GM19238 (cell line): ENCODE measurements at regions not wholly inside any gene's neighbourhood (a gene's known extent, or its start where the extent isn't known, plus 50 kb on each side); places are given as distances from the start of the nearest gene placed in this dataset.
"Not testable (repeated sequence)": the region's sequence is repeated elsewhere in the genome, so short reads cannot be mapped to it uniquely, and the experiment has no call there.

ENCODE experiments used
- DNase-seq: peaks from one replicate; pipeline ENCODE4 v3.0.0; 2011; ENCODE audit warnings: low spot score; ENCODE audit not compliant: insufficient read length

- DNase-seq = not testable (repeated sequence)
These were observed 66.2 kb downstream of the SYT15 start for GRCh38 chr10:46645110-46645509.

GRCh38 chr10:46646132-46646531 is 67.2 kb downstream of the SYT15 start:
- DNase-seq = not testable (repeated sequence)

DNA sequence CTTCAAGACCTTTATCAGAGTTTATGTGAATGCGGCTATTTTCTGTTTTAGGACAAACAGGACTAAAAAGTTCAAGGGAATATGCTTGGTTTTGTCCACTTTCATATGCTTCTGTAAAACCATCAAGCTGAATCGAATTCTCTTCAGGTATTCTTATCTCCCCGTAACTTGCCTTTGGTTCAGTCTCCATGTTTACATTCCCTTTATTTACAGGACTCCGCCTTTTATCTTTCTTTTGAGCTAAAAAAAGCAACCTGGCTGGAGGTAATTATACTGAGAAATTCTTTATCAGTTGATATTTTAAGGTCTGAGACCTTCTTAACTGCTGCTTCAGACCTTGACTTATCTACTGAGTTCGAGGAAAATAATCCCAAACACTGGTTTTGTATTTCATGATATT is 72.0 kb downstream of the SYT15 start:
- DNase-seq = not testable (repeated sequence)

DNA sequence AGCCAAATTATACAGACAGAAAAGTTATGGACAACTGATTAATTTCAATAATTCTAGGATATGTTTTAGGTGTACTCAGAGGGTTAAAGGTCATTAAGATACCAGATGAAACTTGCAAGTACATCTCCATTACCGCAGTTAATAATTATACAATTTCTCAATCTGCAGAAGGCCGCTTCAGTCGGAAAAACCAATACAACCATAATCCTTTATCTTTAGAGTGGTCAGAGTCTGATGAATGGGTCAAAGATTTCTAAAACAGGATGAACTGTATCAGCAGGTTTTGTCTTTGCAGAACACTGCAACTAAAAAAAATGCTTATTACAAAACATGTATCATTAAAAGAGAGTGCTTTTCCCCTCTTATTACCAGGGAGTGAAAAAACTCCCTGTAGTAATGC is 78.5 kb downstream of the SYT15 start:
- DNase-seq = not testable (repeated sequence)

DNA sequence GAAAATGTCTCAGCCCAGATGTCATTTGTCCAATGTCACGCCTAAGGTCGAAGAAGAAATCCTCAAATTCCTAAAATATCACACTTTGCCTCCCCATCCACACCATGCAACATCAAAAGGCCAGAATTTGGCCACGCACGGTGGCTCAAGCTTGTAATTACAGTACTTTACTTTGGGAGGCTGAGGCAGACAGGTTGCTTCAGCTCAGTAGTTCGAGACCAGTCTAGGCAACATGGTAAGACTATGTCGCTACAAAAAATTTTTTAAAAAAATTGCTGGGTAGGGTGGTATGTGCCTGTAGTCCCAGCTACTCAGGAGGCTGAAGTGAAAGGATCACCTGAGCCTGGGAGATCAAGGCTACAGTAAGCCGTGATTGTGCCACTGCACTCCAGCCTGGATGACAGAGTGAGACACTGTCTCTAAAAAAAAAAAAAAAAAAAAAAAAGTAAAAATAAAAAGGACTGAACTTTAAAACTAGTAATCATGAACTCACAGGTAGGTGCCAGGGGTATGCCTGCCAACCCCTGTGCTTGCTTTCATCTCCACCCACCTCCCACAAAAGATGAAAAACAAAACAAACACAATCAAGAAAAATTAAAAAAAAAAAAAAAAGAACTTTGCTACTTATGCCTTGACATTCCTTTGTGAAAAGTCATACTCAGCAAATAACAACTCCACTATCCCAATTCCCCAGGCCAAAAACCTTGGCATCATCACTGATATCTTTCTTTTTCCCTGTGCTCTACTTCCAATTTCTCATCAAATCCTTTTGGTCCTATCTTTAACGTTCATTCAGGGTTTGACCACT is 81.3 kb downstream of the SYT15 start:
- not testable (repeated sequence) for DNase-seq

GRCh38 chr10:46660835-46661164 is 81.9 kb downstream of the SYT15 start:
- DNase-seq = not testable (repeated sequence)

GRCh38 chr10:46665536-46665935 is 86.6 kb downstream of the SYT15 start:
- not testable (repeated sequence) for DNase-seq

GRCh38 chr10:46668357-46668997 is 89.5 kb downstream of the SYT15 start:
- DNase-seq = not testable (repeated sequence)

DNA sequence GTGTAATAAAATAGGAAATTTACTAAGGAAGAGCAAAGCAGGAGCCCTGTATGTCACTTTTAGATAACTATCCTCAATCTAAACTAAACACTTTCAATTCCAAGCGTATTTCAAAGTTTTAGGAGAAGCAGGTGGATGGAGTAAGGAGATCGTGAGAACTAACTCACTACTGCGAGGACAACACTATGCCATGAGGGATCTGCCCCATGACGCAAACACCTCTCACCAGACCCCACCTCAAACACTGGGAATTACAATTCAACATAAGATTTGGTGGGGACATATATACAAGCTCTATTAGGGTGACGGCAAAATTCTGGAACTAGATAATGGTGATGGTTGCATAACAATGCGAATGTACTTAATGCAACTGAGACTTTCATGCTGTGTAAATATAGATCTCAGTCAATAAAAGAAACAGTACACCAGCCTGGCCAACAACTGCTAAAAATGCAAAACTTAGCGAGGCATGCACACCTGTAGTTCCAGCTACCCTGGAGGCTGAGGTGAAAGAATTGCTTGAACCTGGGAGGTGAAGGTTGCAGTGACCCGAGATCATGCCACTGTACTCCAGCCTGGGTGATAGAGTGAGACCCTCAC is 99.0 kb downstream of the SYT15 start:
- not testable (repeated sequence) for DNase-seq

DNA sequence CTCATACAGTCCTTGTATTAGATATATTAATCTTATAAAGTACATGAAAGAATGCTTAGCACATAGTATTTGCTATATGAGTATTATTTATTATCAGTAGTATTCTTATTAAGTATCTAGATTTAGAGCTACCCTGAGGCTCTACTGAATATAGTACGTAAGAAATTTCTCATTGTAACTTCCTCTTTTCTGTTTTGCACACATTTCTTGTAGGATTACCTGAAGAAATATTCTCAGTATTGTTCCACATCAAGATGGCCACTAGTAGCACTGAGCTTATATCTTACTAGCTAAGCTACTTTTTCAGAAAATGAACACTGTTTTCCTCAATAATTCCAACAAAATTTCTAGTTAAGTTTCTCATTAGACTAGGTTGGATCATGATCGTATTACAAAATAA is 112.5 kb downstream of the SYT15 start:
- DNase-seq = not testable (repeated sequence)

- not testable (repeated sequence) for DNase-seq
These were observed 114.3 kb downstream of the SYT15 start for GRCh38 chr10:46693218-46693617.

DNA sequence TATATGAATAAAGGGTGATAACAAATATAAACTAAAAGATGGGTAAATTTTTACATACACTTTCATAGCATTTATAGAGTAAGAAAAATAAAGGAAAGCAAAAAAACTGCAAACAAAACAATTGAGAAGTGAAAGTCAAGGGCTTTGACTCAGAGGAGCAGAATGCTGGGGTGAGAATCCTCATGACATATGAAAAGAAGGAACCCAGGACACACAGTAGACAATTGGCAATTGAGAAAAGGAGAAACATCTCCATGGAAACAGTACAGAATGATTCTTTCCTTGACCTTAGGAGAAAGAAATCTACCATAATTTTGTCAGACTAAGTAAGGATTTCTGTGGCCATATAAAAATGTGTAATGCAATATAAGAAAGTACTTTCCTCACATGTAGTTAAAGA is 138.3 kb downstream of the SYT15 start:
- not testable (repeated sequence) for DNase-seq

- not testable (repeated sequence) for DNase-seq
These were observed 139.1 kb downstream of the SYT15 start for GRCh38 chr10:46718014-46718413.

- not testable (repeated sequence) for DNase-seq
These were observed 141.5 kb downstream of the SYT15 start for GRCh38 chr10:46720386-46720785.

GRCh38 chr10:46720811-46721518 is 142.0 kb downstream of the SYT15 start:
- DNase-seq = not testable (repeated sequence)

GRCh38 chr10:46724258-46724657 is 145.3 kb downstream of the SYT15 start:
- DNase-seq = not testable (repeated sequence)

- not testable (repeated sequence) for DNase-seq
These were observed 149.4 kb downstream of the SYT15 start for GRCh38 chr10:46728359-46728758.

DNA sequence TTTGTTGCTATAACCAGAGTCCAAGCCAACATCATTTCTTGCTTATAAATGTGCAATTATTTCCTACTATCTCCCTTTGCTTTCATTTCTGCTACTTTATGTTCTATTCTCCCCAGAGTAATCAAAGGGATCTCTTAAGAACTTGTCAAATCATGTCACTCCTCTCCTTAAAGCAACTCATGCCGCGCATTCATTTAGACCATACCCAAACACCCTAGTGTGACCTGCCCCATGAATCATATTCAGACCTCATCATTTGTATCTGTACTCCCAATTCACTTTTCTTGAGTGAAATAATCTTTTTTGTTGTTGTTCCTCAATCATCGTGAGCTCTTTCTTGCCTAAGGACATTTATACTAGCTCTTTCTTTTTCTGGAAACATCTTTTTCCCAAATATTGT is 151.8 kb downstream of the SYT15 start:
- DNase-seq = not testable (repeated sequence)

GRCh38 chr10:46733635-46734261 is 154.8 kb downstream of the SYT15 start:
- DNase-seq = not testable (repeated sequence)

DNA sequence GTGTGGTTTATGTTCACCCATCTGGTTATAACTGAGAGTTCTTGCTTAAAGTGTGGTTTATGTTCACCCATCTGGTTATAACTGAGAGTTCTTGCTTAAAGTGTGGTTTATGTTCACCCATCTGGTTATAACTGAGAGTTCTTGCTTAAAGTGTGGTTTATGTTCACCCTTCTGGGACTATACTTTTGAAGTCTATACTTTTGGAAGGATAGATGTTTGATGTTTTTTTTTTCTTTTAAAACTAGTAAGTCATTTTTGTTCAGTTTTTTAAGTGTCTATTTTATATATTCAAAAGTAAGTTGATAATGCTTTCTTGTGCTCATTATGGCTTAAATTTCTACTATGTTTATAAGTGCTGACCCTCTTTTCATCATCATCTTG is 155.3 kb downstream of the SYT15 start:
- DNase-seq = not testable (repeated sequence)

DNA sequence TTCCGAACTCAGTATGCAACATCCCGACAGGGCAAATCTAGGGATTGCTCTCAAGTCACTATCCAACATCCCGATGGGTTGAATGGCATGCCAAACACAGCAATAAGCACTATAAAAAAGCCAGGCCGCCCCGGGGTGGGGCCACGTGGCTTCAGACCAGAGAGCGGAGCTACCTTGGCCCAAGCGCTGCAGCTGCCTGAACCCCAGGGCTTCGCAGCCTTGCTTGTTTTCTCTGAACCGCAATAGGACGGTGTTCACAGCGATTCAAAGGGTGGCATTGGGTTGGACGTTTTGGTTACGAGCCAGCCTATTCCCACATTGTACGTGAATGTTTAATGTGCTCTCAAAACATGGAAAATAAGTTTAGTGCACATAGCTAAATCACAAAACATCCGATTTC is 161.0 kb downstream of the SYT15 start:
- not testable (repeated sequence) for DNase-seq
